Muscle of back (tissue), 3 donors: ENCODE measurements at regions not wholly inside any gene's neighbourhood (a gene's known extent, or its start where the extent isn't known, plus 50 kb on each side); places are given as distances from the start of the nearest gene placed in this dataset.
"Not testable (repeated sequence)": the region's sequence is repeated elsewhere in the genome, so short reads cannot be mapped to it uniquely, and the experiment has no call there.

Experiments
- DNase-seq, 3 donors: peaks; one replicate each; pipeline versions ENCODE4 v3.0.0 to v3.0.0-alpha.2; 2013

GRCh38 chr13:70520275-70521036 lies 412.2 kb upstream of the KLHL1 start:
- DNase-seq: no peak

GRCh38 chr13:70518081-70518480 lies 409.8 kb upstream of the KLHL1 start:
- DNase-seq: no peak

- peak in 1 of 3 donors; percentile 24 for DNase-seq
These were observed 408.0 kb upstream of the KLHL1 start for GRCh38 chr13:70516226-70516625.

GRCh38 chr13:70511861-70512417 lies 403.7 kb upstream of the KLHL1 start:
- DNase-seq: not testable (repeated sequence)

GRCh38 chr13:70505809-70506208 lies 397.6 kb upstream of the KLHL1 start:
- DNase-seq: no peak

GRCh38 chr13:70502944-70503343 lies 394.7 kb upstream of the KLHL1 start:
- DNase-seq: no peak

- DNase-seq: no peak
These were observed 382.2 kb upstream of the KLHL1 start for GRCh38 chr13:70490320-70490935.

- DNase-seq: no peak
These were observed 376.7 kb upstream of the KLHL1 start for GRCh38 chr13:70484931-70485330.

- DNase-seq: no peak
These were observed 375.5 kb upstream of the KLHL1 start for GRCh38 chr13:70483599-70484276.

GRCh38 chr13:70473907-70474306 lies 365.7 kb upstream of the KLHL1 start:
- no peak for DNase-seq

GRCh38 chr13:70469077-70469476 lies 360.8 kb upstream of the KLHL1 start:
- DNase-seq: no peak

GRCh38 chr13:70457474-70457873 lies 349.2 kb upstream of the KLHL1 start:
- DNase-seq: no peak

- no peak for DNase-seq
These were observed 340.6 kb upstream of the KLHL1 start for GRCh38 chr13:70448820-70449219.

GRCh38 chr13:70432276-70432805 lies 324.1 kb upstream of the KLHL1 start:
- DNase-seq: no peak

GRCh38 chr13:70430256-70430655 lies 322.0 kb upstream of the KLHL1 start:
- DNase-seq: peak; percentile 11 to 61 (median 38)

- DNase-seq: no peak
These were observed 316.7 kb upstream of the KLHL1 start for GRCh38 chr13:70424928-70425327.

GRCh38 chr13:70424428-70424827 lies 316.2 kb upstream of the KLHL1 start:
- no peak for DNase-seq

GRCh38 chr13:70415136-70415535 lies 306.9 kb upstream of the KLHL1 start:
- no peak for DNase-seq

GRCh38 chr13:70408865-70409264 lies 300.6 kb upstream of the KLHL1 start:
- no peak for DNase-seq

GRCh38 chr13:70407486-70407885 lies 299.2 kb upstream of the KLHL1 start:
- DNase-seq: no peak

- DNase-seq: no peak
These were observed 297.0 kb upstream of the KLHL1 start for GRCh38 chr13:70405266-70405665.

GRCh38 chr13:70394031-70394548 lies 285.8 kb upstream of the KLHL1 start:
- DNase-seq: no peak
